ENCODE measurements at regions not wholly inside any gene's neighbourhood (a gene's known extent, or its start where the extent isn't known, plus 50 kb on each side); places are given as distances from the start of the nearest gene placed in this dataset.

- no peak for ATAC-seq
These were observed 213.7 kb downstream of the GXYLT1 start for GRCh38 chr12:41930866-41931437.

- ATAC-seq, result no peak
These were observed 220.6 kb downstream of the GXYLT1 start for GRCh38 chr12:41924111-41924510.

- ATAC-seq, result no peak
These were observed 221.3 kb downstream of the GXYLT1 start for GRCh38 chr12:41923351-41923750.

GRCh38 chr12:41920355-41920754 is 224.3 kb downstream of the GXYLT1 start:
- no peak for ATAC-seq

- no peak for ATAC-seq
These were observed 225.0 kb downstream of the GXYLT1 start for GRCh38 chr12:41919526-41920261.

GRCh38 chr12:41919048-41919447 is 225.6 kb downstream of the GXYLT1 start:
- ATAC-seq, result no peak

GRCh38 chr12:41917938-41918341 is 226.7 kb downstream of the GXYLT1 start:
- no peak for ATAC-seq

GRCh38 chr12:41917181-41917580 is 227.5 kb downstream of the GXYLT1 start:
- ATAC-seq, result no peak

GRCh38 chr12:41910578-41911320 is 233.9 kb downstream of the GXYLT1 start:
- no peak for ATAC-seq

- ATAC-seq, result no peak
These were observed 236.5 kb downstream of the GXYLT1 start for GRCh38 chr12:41908206-41908605.

- no peak for ATAC-seq
These were observed 237.1 kb downstream of the GXYLT1 start for GRCh38 chr12:41907550-41907949.

GRCh38 chr12:41907021-41907420 is 237.7 kb downstream of the GXYLT1 start:
- no peak for ATAC-seq

- no peak for ATAC-seq
These were observed 238.8 kb downstream of the GXYLT1 start for GRCh38 chr12:41905759-41906297.

GRCh38 chr12:41905073-41905758 is 239.5 kb downstream of the GXYLT1 start:
- no peak for ATAC-seq

- no peak for ATAC-seq
These were observed 240.6 kb downstream of the GXYLT1 start for GRCh38 chr12:41904041-41904440.

- no peak for ATAC-seq
These were observed 241.5 kb downstream of the GXYLT1 start for GRCh38 chr12:41903014-41903708.

- ATAC-seq, result no peak
These were observed 245.1 kb downstream of the GXYLT1 start for GRCh38 chr12:41899577-41899976.

- ATAC-seq, result no peak
These were observed 247.1 kb downstream of the GXYLT1 start for GRCh38 chr12:41897593-41897992.

- ATAC-seq, result no peak
These were observed 251.2 kb downstream of the GXYLT1 start for GRCh38 chr12:41893491-41893890.

- ATAC-seq, result no peak
These were observed 252.4 kb downstream of the GXYLT1 start for GRCh38 chr12:41892302-41892701.

- ATAC-seq, result no peak
These were observed 253.4 kb downstream of the GXYLT1 start for GRCh38 chr12:41891226-41891625.

GRCh38 chr12:41888285-41888684 is 256.4 kb downstream of the GXYLT1 start:
- no peak for ATAC-seq

All from esophagus mucosa (tissue), 1 donor.